PC-9 (cell line): ENCODE measurements at regions not wholly inside any gene's neighbourhood (a gene's known extent, or its start where the extent isn't known, plus 50 kb on each side); places are given as distances from the start of the nearest gene placed in this dataset.

Experiments
- BruUV-seq: library from RNA; stranded (reverse); fragments of 400-500 nt; replicated peaks from 2 replicates; lab custom pipeline; 2021; lab: Mats Ljungman, UMichigan
- CTCF ChIA-PET: fragments of 300-600 bp; sonication (Branson Sonifier 250); formaldehyde crosslinking; loops from one replicate; lab custom pipeline; 2022; ENCODE audit warnings: antibody characterized with exemption; lab: Charles Lee
- POLR2A ChIA-PET: fragments of 300-600 bp; sonication (Branson Sonifier 250); formaldehyde crosslinking; loops from one replicate; lab custom pipeline; 2022; ENCODE audit warnings: antibody characterized with exemption; ENCODE audit not compliant: unreplicated experiment; lab: Charles Lee
- DNase-seq, 2 experiments: peaks; one replicate each; pipeline versions ENCODE4 v3.0.0 to v3.0.0-alpha.2; 2015 to 2022; ENCODE audit warnings: mixed read lengths in 1 of 2
- H2AFZ ChIP-seq: fragments of 200-600 bp; sonication (generic); 2 replicates; pipeline ENCODE4 v1.8.1; 2017; ENCODE audit warnings: antibody characterized with exemption
- H3F3A ChIP-seq: fragments of 200-600 bp; sonication (generic); 2 replicates; pipeline ENCODE4 v1.8.1; 2017; ENCODE audit warnings: antibody characterized with exemption, mild to moderate bottlenecking, low read depth; ENCODE audit not compliant: insufficient read depth
- H3K27ac ChIP-seq: fragments of 200-600 bp; sonication (generic); 2 replicates; pipeline ENCODE4 v1.6.1; 2016; ENCODE audit warnings: mixed run types
- H3K27me3 ChIP-seq: fragments of 200-600 bp; sonication (generic); 2 replicates; pipeline ENCODE4 v1.6.1; 2016; ENCODE audit warnings: low read depth, mixed run types; ENCODE audit not compliant: insufficient read depth
- H3K36me3 ChIP-seq: fragments of 200-600 bp; sonication (generic); 2 replicates; pipeline ENCODE4 v1.6.1; 2016; ENCODE audit warnings: low read depth, mixed run types
- H3K4me1 ChIP-seq: fragments of 200-600 bp; sonication (generic); replicated peaks from 2 replicates; pipeline ENCODE4 v1.6.1; 2016; ENCODE audit warnings: mixed run types; ENCODE audit not compliant: insufficient read depth
- H3K4me2 ChIP-seq: fragments of 200-600 bp; sonication (generic); 2 replicates; pipeline ENCODE4 v1.6.1; 2017; ENCODE audit warnings: mixed run types
- H3K4me3 ChIP-seq: fragments of 200-600 bp; sonication (generic); 2 replicates; pipeline ENCODE4 v1.6.1; 2016; ENCODE audit warnings: mixed run types
- H3K79me2 ChIP-seq: fragments of 200-600 bp; sonication (generic); 2 replicates; pipeline ENCODE4 v1.6.1; 2017; ENCODE audit warnings: low read depth, mixed run types
- H3K9me2 ChIP-seq: fragments of 200-600 bp; sonication (generic); 2 replicates; pipeline ENCODE4 v1.8.1; 2017; ENCODE audit warnings: mild to moderate bottlenecking; ENCODE audit not compliant: insufficient read depth
- H3K9me3 ChIP-seq: fragments of 200-600 bp; sonication (generic); 2 replicates; pipeline ENCODE4 v1.8.1; 2016; ENCODE audit warnings: low read depth; ENCODE audit not compliant: insufficient read depth
- H4K20me1 ChIP-seq: fragments of 200-600 bp; sonication (generic); 2 replicates; pipeline ENCODE4 v1.8.1; 2017; ENCODE audit not compliant: insufficient read depth
- EZH2 ChIP-seq: fragments of 200-600 bp; sonication (generic); IDR thresholded peaks from 2 replicates; pipeline ENCODE4 v1.8.0; 2017; ENCODE audit warnings: antibody characterized with exemption, low read depth
- intact Hi-C: fragments of 100-400 bp; cut with micrococcal nuclease; formaldehyde crosslinking; loops from one replicate; pipeline ENCODE4 v1.10.0; 2022; ENCODE audit not compliant: unreplicated experiment
- TF ChIP-seq, protein P1 (sequence below): fragments of 200-600 bp; sonication (generic); conservative IDR thresholded peaks from 2 replicates; pipeline ENCODE4 v1.6.1; 2017; ENCODE audit warnings: mixed run types, antibody characterized with exemption, mild to moderate bottlenecking, moderate library complexity

GRCh38 chr20:63102721-63103375 lies 96.1 kb upstream of the BHLHE23 start:
- no peak overlapping the region for H2AFZ ChIP-seq
- no peak for TF ChIP-seq EZH2
- TF ChIP-seq, protein P1, sequence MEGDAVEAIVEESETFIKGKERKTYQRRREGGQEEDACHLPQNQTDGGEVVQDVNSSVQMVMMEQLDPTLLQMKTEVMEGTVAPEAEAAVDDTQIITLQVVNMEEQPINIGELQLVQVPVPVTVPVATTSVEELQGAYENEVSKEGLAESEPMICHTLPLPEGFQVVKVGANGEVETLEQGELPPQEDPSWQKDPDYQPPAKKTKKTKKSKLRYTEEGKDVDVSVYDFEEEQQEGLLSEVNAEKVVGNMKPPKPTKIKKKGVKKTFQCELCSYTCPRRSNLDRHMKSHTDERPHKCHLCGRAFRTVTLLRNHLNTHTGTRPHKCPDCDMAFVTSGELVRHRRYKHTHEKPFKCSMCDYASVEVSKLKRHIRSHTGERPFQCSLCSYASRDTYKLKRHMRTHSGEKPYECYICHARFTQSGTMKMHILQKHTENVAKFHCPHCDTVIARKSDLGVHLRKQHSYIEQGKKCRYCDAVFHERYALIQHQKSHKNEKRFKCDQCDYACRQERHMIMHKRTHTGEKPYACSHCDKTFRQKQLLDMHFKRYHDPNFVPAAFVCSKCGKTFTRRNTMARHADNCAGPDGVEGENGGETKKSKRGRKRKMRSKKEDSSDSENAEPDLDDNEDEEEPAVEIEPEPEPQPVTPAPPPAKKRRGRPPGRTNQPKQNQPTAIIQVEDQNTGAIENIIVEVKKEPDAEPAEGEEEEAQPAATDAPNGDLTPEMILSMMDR, result no peak
- H3K4me3 ChIP-seq, result no peak overlapping the region
- H3K36me3 ChIP-seq, result no peaks in the 10 kb centered on the region
- H3K4me2 ChIP-seq, result no peak overlapping the region
- ChIA-PET POLR2A (no interaction called here), CTCF (no interaction called here)
- H4K20me1 ChIP-seq, result no peaks in the 10 kb centered on the region
- H3K9me2 ChIP-seq, result no peaks in the 10 kb centered on the region
- DNase-seq, result no peak
- intact Hi-C loops, result no loop called here
- H3K4me1 ChIP-seq, result no peaks in the 10 kb centered on the region
- no TSS peak for BruUV-seq
- peaks cover 68% of the 10 kb centered on the region for H3K27me3 ChIP-seq
- H3K9me3 ChIP-seq, result no peaks in the 10 kb centered on the region
- H3F3A ChIP-seq, result no peaks in the 10 kb centered on the region
- H3K79me2 ChIP-seq, result no peaks in the 10 kb centered on the region
- H3K27ac ChIP-seq, result no peak overlapping the region

DNA sequence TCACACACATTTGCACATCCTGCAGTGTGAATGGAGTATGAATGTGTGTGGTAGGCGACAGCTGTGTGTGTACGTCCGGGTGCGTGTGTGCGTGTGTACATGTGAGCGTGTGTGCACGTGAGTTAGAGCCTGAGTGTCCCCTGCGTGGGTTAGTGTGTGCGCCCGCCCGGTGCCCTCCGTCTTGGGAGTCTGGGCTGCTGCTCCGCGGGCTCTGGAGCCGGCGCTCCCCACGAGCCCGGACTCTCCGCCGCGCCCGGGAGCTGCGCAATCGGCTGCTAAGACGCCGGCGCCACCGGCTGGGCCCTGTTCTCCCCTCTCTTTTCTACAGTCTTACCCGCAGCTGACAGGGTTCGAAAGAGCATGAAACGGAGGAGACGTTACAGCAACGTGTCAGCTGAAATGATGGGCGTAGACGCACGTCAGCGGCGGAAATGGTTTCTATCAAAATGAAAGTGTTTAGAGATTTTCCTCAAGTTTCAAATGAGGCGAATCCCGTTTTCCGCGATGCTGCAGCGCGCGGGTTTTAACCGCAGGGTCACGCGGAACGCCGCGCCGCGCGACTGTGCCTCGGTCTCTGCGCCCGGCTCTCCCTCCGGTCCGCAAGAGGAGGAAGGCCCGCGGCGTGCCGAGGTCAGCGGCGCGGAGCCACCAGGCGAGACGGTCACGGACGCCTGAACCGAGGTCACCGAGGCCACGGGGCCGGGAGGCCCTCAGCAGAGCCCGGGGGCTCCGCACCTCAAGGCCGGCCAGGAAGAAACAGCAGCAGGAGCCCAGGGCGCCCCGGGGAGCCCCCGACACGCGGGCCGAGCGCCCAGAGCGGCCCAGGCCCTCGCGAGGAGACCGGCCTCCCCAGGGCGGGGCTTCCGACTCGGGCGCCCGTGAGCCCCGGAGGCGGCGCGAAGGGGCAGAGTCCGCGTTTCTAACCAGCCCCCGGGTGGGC lies 95.3 kb upstream of the BHLHE23 start:
- no peaks in the 10 kb centered on the region for H3K9me2 ChIP-seq
- no TSS peak for BruUV-seq
- CTCF ChIA-PET, result no interaction called here
- POLR2A ChIA-PET, result no interaction called here
- no peaks in the 10 kb centered on the region for H4K20me1 ChIP-seq
- no peaks in the 10 kb centered on the region for H3K9me3 ChIP-seq
- H3K4me3 ChIP-seq, result no peak overlapping the region
- intact Hi-C loops, result no loop called here
- H3K27me3 ChIP-seq, result peaks cover 68% of the 10 kb centered on the region
- no peak overlapping the region for H3K27ac ChIP-seq
- TF ChIP-seq EZH2, result no peak
- TF ChIP-seq, protein P1, result no peak
- no peak overlapping the region for H3K4me2 ChIP-seq
- no peaks in the 10 kb centered on the region for H3F3A ChIP-seq
- H3K79me2 ChIP-seq, result no peaks in the 10 kb centered on the region
- H2AFZ ChIP-seq, result no peak overlapping the region
- no peaks in the 10 kb centered on the region for H3K36me3 ChIP-seq
- no peaks in the 10 kb centered on the region for H3K4me1 ChIP-seq
- no peak for DNase-seq

- H3K27ac ChIP-seq, result no peak overlapping the region
- H3K4me2 ChIP-seq, result no peak overlapping the region
- no TSS peak for BruUV-seq
- H3K9me2 ChIP-seq, result no peaks in the 10 kb centered on the region
- H3K79me2 ChIP-seq, result no peaks in the 10 kb centered on the region
- POLR2A ChIA-PET, result no interaction called here
- H2AFZ ChIP-seq, result no peak overlapping the region
- no peak for DNase-seq
- CTCF ChIA-PET, result no interaction called here
- no peaks in the 10 kb centered on the region for H3F3A ChIP-seq
- intact Hi-C loops, result no loop called here
- no peaks in the 10 kb centered on the region for H3K36me3 ChIP-seq
- no peak for TF ChIP-seq EZH2
- TF ChIP-seq, protein P1, result no peak
- peaks cover 68% of the 10 kb centered on the region for H3K27me3 ChIP-seq
- H3K4me1 ChIP-seq, result no peaks in the 10 kb centered on the region
- H4K20me1 ChIP-seq, result no peaks in the 10 kb centered on the region
- no peak overlapping the region for H3K4me3 ChIP-seq
- H3K9me3 ChIP-seq, result no peaks in the 10 kb centered on the region
Measured at GRCh38 chr20:63100926-63101699, 94.3 kb upstream of the BHLHE23 start.
